HepG2 (cell line): ENCODE measurements at regions not wholly inside any gene's neighbourhood (a gene's known extent, or its start where the extent isn't known, plus 50 kb on each side); places are given as distances from the start of the nearest gene placed in this dataset.

Source experiments
- ATAC-seq: fragments of 200-7000 bp; cut with Tn5 transposase; 3 replicates; pipeline ENCODE4 v1.9.1; 2020; ENCODE audit warnings: mild to moderate bottlenecking, moderate library complexity
- BruUV-seq: library from RNA; stranded (reverse); fragments of 400-500 nt; replicated peaks from 2 replicates; lab custom pipeline; 2021; lab: Mats Ljungman, UMichigan
- CTCF ChIA-PET: fragments of 300-600 bp; formaldehyde crosslinking; extraction: SDS; loops from one replicate; lab custom pipeline; 2021; ENCODE audit warnings: low total read pairs, inconsistent platforms, low intra/inter-chr PET ratio; lab: Yijun Ruan, JAX
- POLR2A ChIA-PET: fragments of 350-600 bp; sonication (Branson Sonifier 250); formaldehyde crosslinking; loops from one replicate; lab custom pipeline; 2020; ENCODE audit warnings: antibody characterized with exemption, inconsistent platforms; lab: Yijun Ruan, JAX
- DNase-seq: peaks from one replicate; pipeline ENCODE4 v3.0.0-alpha.2; 2015; ENCODE audit warnings: low spot score
- FAIRE-seq: peaks from 3 replicates; lab custom pipeline; 2011; peaks lifted over from hg19 to GRCh38; lab: Jason Lieb, UNC
- H2AFZ ChIP-seq: one replicate; pipeline ENCODE4 v1.6.1; 2011; ENCODE audit warnings: low read length, inconsistent platforms
- H3K27ac ChIP-seq: fragments of 300-600 bp; 3 replicates; pipeline ENCODE4 v1.8.0; 2011; ENCODE audit warnings: mixed run types, mild to moderate bottlenecking, mixed read lengths, low read length, inconsistent platforms; ENCODE audit not compliant: insufficient read depth; ENCODE audit errors: extremely low read length
- H3K27me3 ChIP-seq, 2 experiments: fragments of 200-600 bp in 1 of 2; 2 replicates in 1 of 2; 3 replicates in 1 of 2; pipeline versions ENCODE4 v1.6.0 to v1.8.0; 2011; ENCODE audit warnings: low read length in 2 of 2, mild to moderate bottlenecking in 2 of 2, moderate library complexity in 2 of 2, inconsistent platforms in 1 of 2; ENCODE audit not compliant: insufficient read depth in 2 of 2, control insufficient read depth in 1 of 2
- H3K36me3 ChIP-seq, 2 experiments: fragments of 200-600 bp in 1 of 2; replicated peaks in 1 of 2; 2 replicates in 1 of 2; 3 replicates in 1 of 2; pipeline versions ENCODE4 v1.5.1 to v1.8.0; 2011; ENCODE audit warnings: low read length in 2 of 2, inconsistent platforms in 1 of 2; ENCODE audit not compliant: insufficient read depth in 2 of 2, control insufficient read depth in 1 of 2
- H3K4me1 ChIP-seq: 2 replicates; pipeline ENCODE4 v1.5.1; 2012; ENCODE audit warnings: low read length, inconsistent platforms; ENCODE audit not compliant: insufficient read depth
- H3K4me2 ChIP-seq: 2 replicates; pipeline ENCODE4 v1.6.0; 2011; ENCODE audit warnings: low read depth, low read length, inconsistent platforms
- H3K4me3 ChIP-seq, 3 experiments: fragments of 200-600 bp in 1 of 3; sonication (generic), shearing (Covaris generic) in 1 of 3; replicated peaks in 1 of 3; 2 replicates each; pipeline ENCODE4 v1.5.1; 2011 to 2016; ENCODE audit warnings: low read length in 3 of 3, inconsistent platforms in 2 of 3, low read depth in 2 of 3, mild to moderate bottlenecking in 2 of 3, control low read depth in 1 of 3, mixed read lengths in 1 of 3; ENCODE audit not compliant: insufficient read depth in 1 of 3
- H3K79me2 ChIP-seq: one replicate; pipeline ENCODE4 v1.6.1; 2011; ENCODE audit warnings: low read length, inconsistent platforms; ENCODE audit not compliant: insufficient read depth
- H3K9ac ChIP-seq: 2 replicates; pipeline ENCODE4 v1.6.0; 2011; ENCODE audit warnings: mild to moderate bottlenecking, low read depth, low read length, inconsistent platforms; ENCODE audit not compliant: insufficient read depth
- H3K9me3 ChIP-seq: 2 replicates; pipeline ENCODE4 v1.5.1; 2012; ENCODE audit warnings: mild to moderate bottlenecking, low read length
- H4K20me1 ChIP-seq: 2 replicates; pipeline ENCODE4 v1.6.0; 2011; ENCODE audit warnings: inconsistent platforms, mild to moderate bottlenecking, low read length, moderate library complexity; ENCODE audit not compliant: insufficient read depth
- EHMT2 ChIP-seq: fragments of 200-600 bp; sonication (generic); IDR thresholded peaks from 2 replicates; pipeline ENCODE4 v1.7.0; 2017; ENCODE audit warnings: antibody characterized with exemption, low read depth, low read length, borderline replicate concordance
- FUBP1 ChIP-seq: sonication (generic); formaldehyde crosslinking; IDR thresholded peaks from 2 replicates; pipeline ENCODE4 v1.5.1; 2020; ENCODE audit warnings: missing genetic modification reagents, mild to moderate bottlenecking, borderline replicate concordance
- GFI1 ChIP-seq: sonication (generic); formaldehyde crosslinking; IDR thresholded peaks from 2 replicates; pipeline ENCODE4 v1.5.0; 2020; ENCODE audit warnings: missing genetic modification reagents, mild to moderate bottlenecking, borderline replicate concordance
- GTF2F1 ChIP-seq: fragments of 150-350 bp; IDR thresholded peaks from 2 replicates; pipeline ENCODE4 v1.6.1; 2014; ENCODE audit warnings: low read length
- HNF4A ChIP-seq: sonication (generic); formaldehyde crosslinking; IDR thresholded peaks from 2 replicates; pipeline ENCODE4 v1.4.0; 2020; ENCODE audit warnings: missing genetic modification reagents
- KDM2A ChIP-seq: sonication (generic); formaldehyde crosslinking; IDR thresholded peaks from 2 replicates; pipeline ENCODE4 v1.4.0; 2020; ENCODE audit warnings: low read depth, missing genetic modification reagents, borderline replicate concordance
- KLF16 ChIP-seq, 2 experiments: sonication (generic) in 1 of 2; formaldehyde crosslinking in 1 of 2; IDR thresholded peaks; 2 replicates each; pipeline versions ENCODE4 v1.6.1 to v1.8.0; 2016 to 2023; ENCODE audit warnings: missing genetic modification reagents in 2 of 2, missing compliant biosample characterization in 1 of 2
- MAFK ChIP-seq, 2 experiments: IDR thresholded peaks in 1 of 2; conservative IDR thresholded peaks in 1 of 2; 2 replicates each; pipeline ENCODE4 v1.6.1; 2011; ENCODE audit warnings: improper control_type of control experiment in 2 of 2, low read length in 2 of 2
- ZNF12 ChIP-seq: sonication (generic); formaldehyde crosslinking; IDR thresholded peaks from 2 replicates; pipeline ENCODE4 v1.5.0; 2020; ENCODE audit warnings: missing genetic modification reagents
- ZNF136 ChIP-seq: sonication (generic); formaldehyde crosslinking; IDR thresholded peaks from 2 replicates; pipeline ENCODE4 v1.8.1; 2022; ENCODE audit warnings: low read depth, mild to moderate bottlenecking, moderate library complexity, missing genetic modification reagents
- ZNF33B ChIP-seq: sonication (generic); formaldehyde crosslinking; IDR thresholded peaks from 2 replicates; pipeline ENCODE4 v1.5.1; 2020; ENCODE audit warnings: mild to moderate bottlenecking, missing genetic modification reagents
- ZNF629 ChIP-seq: sonication (generic); formaldehyde crosslinking; conservative IDR thresholded peaks from 2 replicates; pipeline ENCODE4 v1.5.0; 2020; ENCODE audit warnings: missing genetic modification reagents
- ZNF781 ChIP-seq: sonication (generic); formaldehyde crosslinking; IDR thresholded peaks from 2 replicates; pipeline ENCODE4 v1.5.1; 2020; ENCODE audit warnings: borderline replicate concordance, mild to moderate bottlenecking, missing genetic modification reagents; ENCODE audit errors: not compliant biosample characterization
- ZNF782 ChIP-seq: sonication (generic); formaldehyde crosslinking; IDR thresholded peaks from 2 replicates; pipeline ENCODE4 v1.4.0; 2020; ENCODE audit warnings: missing genetic modification reagents, mild to moderate bottlenecking, borderline replicate concordance
- WGBS: methylation state at CpG from one replicate; pipeline ENCODE4 v1.1.6; 2017; ENCODE audit warnings: low lambda C conversion rate; 5-methylcytosine and 5-hydroxymethylcytosine counted together
- in situ Hi-C: cut with HindIII; loops from 2 replicates; pipeline ENCODE4 v1.10.0; 2017; ENCODE audit warnings: low pct_unique_long_range_greater_than_20kb; ENCODE audit not compliant: extremely low pct_ligation_motif_present
- intact Hi-C: fragments of 100-400 bp; cut with micrococcal nuclease; formaldehyde crosslinking; loops from one replicate; pipeline ENCODE4 v1.10.0; 2022; ENCODE audit not compliant: unreplicated experiment

DNA sequence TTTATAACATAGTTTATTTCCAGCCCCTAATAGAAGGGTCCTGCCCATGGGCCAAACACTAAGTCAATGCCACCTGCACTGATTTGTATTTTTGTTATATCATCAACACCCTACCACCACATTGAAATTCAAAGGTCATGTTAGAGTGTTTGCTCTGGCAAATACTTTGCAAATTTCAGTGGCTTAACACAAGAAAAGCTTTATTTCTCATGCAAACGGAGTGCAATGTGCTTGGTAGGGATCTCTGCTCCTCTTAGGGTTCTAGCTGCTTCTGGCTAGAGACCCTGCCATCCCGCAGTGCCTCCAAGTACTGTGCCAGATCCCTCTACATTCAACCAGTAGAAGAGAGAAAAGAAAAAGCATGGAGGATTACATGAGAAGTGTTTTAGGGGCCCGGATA lies 230.8 kb upstream of the TET2 start:
- FAIRE-seq (no peak), DNase-seq (peak; percentile 12), ATAC-seq (peak; percentile 61)
- intact Hi-C loops (no loop called here), in situ Hi-C loops (loop anchor here (25.0 kb wide), 1 partner anchor 546 kb away; the partner anchor contains the start of gene PPA2)
- ChIA-PET POLR2A (no interaction called here), CTCF (no interaction called here)
- Histone ChIP-seq H3K79me2 (no peaks in the 10 kb centered on the region), H3K4me1 (peaks cover 11% of the 10 kb centered on the region; the same call in 1 of the 2 replicates), H2AFZ (no peak overlapping the region), H3K27me3 (no peaks in the 10 kb centered on the region; a peak in 1 of 5 replicates), H3K4me3 (no peak overlapping the region), H3K9ac (no peak overlapping the region), H3K4me2 (no peak overlapping the region), H3K9me3 (no peaks in the 10 kb centered on the region), H3K36me3 (no peaks in the 10 kb centered on the region), H3K27ac (no peak overlapping the region), H4K20me1 (no peaks in the 10 kb centered on the region)
- TF ChIP-seq ZNF33B (CRISPR knock-in tag) (no peak), HNF4A (CRISPR knock-in tag) (0 out of 2 replicates have a peak, but pooled peaks have one; percentile 6), GTF2F1 (no peak), GFI1 (CRISPR knock-in tag) (peak; percentile 76), ZNF12 (CRISPR knock-in tag) (peak; percentile 95), FUBP1 (CRISPR knock-in tag) (no peak)
- WGBS, result 31% methylated on average over 3 of the region's 3 CpGs
- BruUV-seq, result no TSS peak

- Histone ChIP-seq H3K36me3 (no peaks in the 10 kb centered on the region), H3K4me1 (peaks cover 11% of the 10 kb centered on the region; the same call in 1 of the 2 replicates), H3K9me3 (no peaks in the 10 kb centered on the region), H3K4me3 (no peak overlapping the region), H3K79me2 (no peaks in the 10 kb centered on the region), H3K27ac (no peak overlapping the region), H3K27me3 (no peaks in the 10 kb centered on the region; a peak in 1 of 5 replicates), H4K20me1 (no peaks in the 10 kb centered on the region), H3K9ac (no peak overlapping the region), H2AFZ (no peak overlapping the region), H3K4me2 (no peak overlapping the region)
- no TSS peak for BruUV-seq
- CTCF ChIA-PET, result no interaction called here
- POLR2A ChIA-PET, result no interaction called here
- intact Hi-C loops, result no loop called here
- no peak for FAIRE-seq
- TF ChIP-seq ZNF629 (CRISPR knock-in tag), result no peak
- TF ChIP-seq EHMT2, result no peak
- TF ChIP-seq KLF16 (CRISPR knock-in tag; IDR thresholded peaks at IDR 0.05), result no peak
- TF ChIP-seq ZNF782 (CRISPR knock-in tag), result no peak
- TF ChIP-seq ZNF136, result no peak
- TF ChIP-seq ZNF781 (CRISPR knock-in tag), result no peak
- TF ChIP-seq KDM2A (CRISPR knock-in tag), result no peak
- TF ChIP-seq MAFK (conservative IDR thresholded peaks at IDR 0.05 in 1 of 2, IDR thresholded peaks at IDR 0.05 in 1 of 2; ENCODE audit: low read length in 2 of 2), result peak in 1 of 2 experiments; percentile 36; a peak in 1 of 4 replicates
- no peak for ATAC-seq
- DNase-seq, result no peak
- in situ Hi-C loops, result loop anchor here (25.0 kb wide), 1 partner anchor 543 kb away; the partner anchor contains the start of gene PPA2
Measured at GRCh38 chr4:104919406-104919805, 227.3 kb upstream of the TET2 start.
